LNCAP (cell line): ENCODE measurements at regions not wholly inside any gene's neighbourhood (a gene's known extent, or its start where the extent isn't known, plus 50 kb on each side); places are given as distances from the start of the nearest gene placed in this dataset.

Experiments
- CTCF ChIP-seq: fragments of 450-650 bp; IDR thresholded peaks from 2 replicates; pipeline ENCODE4 v1.5.1; 2017; ENCODE audit warnings: mild to moderate bottlenecking

- TF ChIP-seq CTCF, result no peak
These were observed 77.9 kb downstream of the SPRING1 start for GRCh38 chr12:116659771-116660481.

- no peak for TF ChIP-seq CTCF
These were observed 79.9 kb downstream of the SPRING1 start for GRCh38 chr12:116657921-116658495.

- TF ChIP-seq CTCF, result no peak
These were observed 81.6 kb downstream of the SPRING1 start for GRCh38 chr12:116656306-116656705.

- no peak for TF ChIP-seq CTCF
These were observed 83.6 kb downstream of the SPRING1 start for GRCh38 chr12:116654226-116654743.

- no peak for TF ChIP-seq CTCF
These were observed 86.8 kb downstream of the SPRING1 start for GRCh38 chr12:116651089-116651488.

GRCh38 chr12:116650585-116651087 lies 87.2 kb downstream of the SPRING1 start:
- no peak for TF ChIP-seq CTCF

GRCh38 chr12:116650062-116650461 lies 87.8 kb downstream of the SPRING1 start:
- no peak for TF ChIP-seq CTCF
